GM21529 (cell line): ENCODE measurements at regions not wholly inside any gene's neighbourhood (a gene's known extent, or its start where the extent isn't known, plus 50 kb on each side); places are given as distances from the start of the nearest gene placed in this dataset.
"Not testable (repeated sequence)": the region's sequence is repeated elsewhere in the genome, so short reads cannot be mapped to it uniquely, and the experiment has no call there.

Source experiments
- ATAC-seq: cut with Tn5 transposase; IDR thresholded peaks from one replicate; pipeline ENCODE4 v1.9.1; 2021; ENCODE audit not compliant: unreplicated experiment

DNA sequence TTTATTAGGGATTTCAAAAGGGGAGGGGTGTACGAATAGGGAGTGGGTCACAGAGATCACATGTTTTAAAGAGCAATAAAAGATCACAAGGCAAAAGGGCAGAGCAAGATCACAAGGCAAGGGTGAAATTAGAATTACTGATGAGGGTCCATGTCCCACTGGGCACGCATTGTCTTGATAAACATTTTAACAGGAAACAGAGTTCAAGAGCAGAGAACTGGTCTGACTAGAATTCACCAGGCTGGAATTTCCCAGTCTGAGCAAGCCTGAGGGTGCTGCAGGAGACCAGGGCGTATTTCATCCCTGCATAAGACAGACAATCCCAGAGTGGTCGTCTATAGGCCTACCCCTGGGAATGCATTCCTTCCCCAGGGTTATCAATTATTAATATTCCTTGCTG, 844.7 kb downstream of the PLOD2 start:
- ATAC-seq = not testable (repeated sequence)

DNA sequence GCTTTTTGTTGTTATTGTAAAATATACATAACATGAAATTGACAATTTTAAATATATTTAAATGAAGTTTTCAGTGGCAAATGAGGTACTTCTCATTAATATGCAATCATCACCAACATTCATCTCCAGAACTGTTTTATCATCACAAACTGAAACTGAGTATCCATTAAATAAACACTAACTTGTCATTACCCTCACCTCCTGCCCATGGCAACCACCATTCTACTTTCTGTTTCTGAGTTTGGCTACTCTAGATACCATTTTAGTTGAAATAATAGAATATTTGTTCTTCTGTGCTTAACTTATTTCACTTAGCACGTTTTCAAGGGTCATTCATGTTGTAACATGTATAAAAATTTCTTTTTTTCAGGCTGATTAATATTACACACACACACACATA, 834.3 kb downstream of the PLOD2 start:
- ATAC-seq = no peak

- ATAC-seq = not testable (repeated sequence)
Measured at GRCh38 chr3:145333427-145333826, 827.6 kb downstream of the PLOD2 start.

DNA sequence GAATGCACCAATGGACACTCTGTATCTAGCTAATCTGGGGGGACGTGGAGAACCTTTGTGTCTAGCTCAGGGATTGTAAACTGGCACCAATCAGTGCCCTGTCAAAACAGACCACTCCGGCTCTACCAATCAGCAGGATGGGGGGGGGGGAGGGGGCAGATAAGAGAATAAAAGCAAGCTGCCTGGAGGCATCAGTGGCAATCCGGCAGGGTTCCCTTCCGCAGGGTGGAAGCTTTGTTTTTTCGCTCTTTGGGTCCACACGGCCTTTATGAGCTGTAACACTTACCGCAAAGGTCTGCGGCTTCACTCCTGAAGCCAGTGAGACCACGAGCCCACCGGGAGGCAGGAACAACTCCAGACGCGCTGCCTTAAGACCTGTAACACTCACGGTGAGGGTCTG, 827.1 kb downstream of the PLOD2 start:
- no peak for ATAC-seq

- no peak for ATAC-seq
Measured at GRCh38 chr3:145355206-145355605, 805.8 kb downstream of the PLOD2 start.

GRCh38 chr3:145357453-145357852, 803.5 kb downstream of the PLOD2 start:
- ATAC-seq = no peak

DNA sequence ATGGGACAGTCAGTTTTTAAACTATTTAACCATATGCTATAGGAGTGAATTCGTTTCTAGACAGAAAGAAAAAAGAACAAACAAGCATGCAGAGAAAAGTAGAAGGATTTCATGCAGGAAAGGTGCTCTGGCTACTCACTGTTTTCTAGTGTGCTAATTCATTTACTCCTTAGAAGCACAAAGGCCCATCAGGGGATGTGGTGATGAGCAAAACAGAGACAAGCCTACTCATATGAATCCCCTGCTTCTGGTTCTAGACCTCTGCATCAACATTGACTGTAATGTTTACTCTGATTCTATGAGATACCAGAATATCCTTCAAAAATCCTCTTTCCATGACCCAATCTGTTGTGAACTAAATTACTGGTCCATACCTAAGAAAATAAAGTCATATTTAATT, 801.9 kb downstream of the PLOD2 start:
- no peak for ATAC-seq

- ATAC-seq = no peak
Measured at GRCh38 chr3:145368748-145369147, 792.2 kb downstream of the PLOD2 start.

- no peak for ATAC-seq
Measured at GRCh38 chr3:145370870-145371269, 790.1 kb downstream of the PLOD2 start.

DNA sequence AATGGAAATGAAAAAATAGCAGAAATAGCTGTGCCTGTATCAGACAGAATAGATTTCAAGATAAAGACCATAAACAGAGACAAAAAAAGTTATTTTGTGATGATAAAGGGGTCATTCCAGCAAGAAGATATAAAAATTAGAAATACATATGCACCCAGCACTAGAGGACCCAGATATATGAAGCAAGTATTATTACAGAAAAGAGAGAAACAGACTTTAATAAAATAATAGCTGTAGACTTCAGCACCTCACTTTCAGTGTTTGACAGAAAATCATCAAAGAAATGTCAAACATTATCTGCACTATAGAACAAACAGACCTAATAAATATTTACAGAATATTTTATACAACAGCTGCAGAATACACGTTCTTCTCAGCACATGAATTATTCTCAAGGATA, 783.7 kb downstream of the PLOD2 start:
- ATAC-seq = no peak

DNA sequence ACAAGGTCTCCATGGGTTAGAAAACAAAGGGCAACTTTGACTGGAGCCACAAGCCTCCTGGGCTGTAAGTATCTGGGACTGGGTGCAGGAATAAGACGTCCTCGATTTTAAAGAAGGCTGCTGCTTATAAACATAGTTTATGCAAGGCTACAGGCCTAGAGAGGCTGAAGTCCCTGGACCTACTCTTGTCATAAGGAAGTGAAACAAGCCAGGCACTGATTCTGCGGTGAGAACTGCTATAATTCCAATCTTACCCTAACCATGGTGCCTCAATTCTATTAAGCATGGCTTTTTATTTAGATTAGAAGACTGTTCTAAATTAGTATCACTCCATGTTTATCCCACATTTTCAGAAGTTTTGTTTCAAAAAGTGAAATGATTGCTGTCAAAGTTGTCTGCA, 777.6 kb downstream of the PLOD2 start:
- ATAC-seq = no peak

DNA sequence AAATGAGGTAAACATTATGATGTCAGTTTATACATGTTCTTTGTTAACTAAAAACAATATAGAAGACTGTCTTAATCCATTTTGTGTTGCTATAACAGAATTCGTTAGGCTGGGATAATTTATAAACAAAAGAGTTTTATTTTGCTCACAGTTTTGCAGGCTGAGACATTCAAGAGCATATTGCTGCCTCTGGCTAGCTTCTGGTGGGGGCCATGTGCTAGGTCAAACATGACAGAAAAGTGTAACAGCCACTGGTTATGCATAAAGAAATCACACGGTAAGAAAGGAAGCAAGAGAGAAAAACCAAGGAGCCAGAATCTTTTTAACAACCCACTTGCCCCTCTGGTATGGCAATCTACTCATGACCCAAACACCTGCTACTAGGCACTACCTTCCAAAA, 776.7 kb downstream of the PLOD2 start:
- no peak for ATAC-seq

DNA sequence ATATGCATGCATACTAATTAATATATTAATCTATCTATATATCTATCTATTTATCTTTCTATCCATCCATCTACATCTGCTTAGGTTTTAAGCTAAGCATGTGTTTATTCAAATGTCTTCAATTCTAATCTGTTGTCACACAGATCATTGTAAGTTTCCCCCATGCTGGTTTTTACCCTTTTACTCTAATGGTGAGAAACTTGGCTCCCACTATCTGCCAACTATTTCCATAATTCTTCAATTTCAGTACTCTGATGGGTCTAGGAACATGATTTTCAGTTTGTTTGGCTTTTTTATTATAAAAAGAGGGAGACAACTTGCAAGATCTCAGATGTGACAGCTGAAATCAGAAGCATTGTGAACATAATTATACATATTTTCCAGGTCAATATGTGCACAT, 773.8 kb downstream of the PLOD2 start:
- no peak for ATAC-seq

- ATAC-seq = no peak
Measured at GRCh38 chr3:145395421-145395820, 765.6 kb downstream of the PLOD2 start.

DNA sequence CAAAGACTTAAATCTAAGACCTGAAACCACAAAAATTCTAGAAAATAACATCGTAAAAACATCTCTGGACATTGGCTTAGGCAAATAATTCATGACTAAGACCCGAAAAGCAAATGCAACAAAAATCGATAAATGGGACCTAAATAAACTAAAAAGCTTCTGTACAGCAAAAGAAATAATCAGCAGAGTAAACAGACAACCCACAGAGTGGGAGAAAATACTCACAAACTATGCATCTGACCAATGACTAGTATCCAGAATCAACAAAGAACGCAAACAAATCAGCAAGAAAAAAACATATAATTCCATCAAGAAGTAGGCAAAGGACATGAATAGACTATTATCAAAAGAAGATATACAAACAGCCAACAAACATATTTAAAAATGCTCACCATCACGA, 749.4 kb downstream of the PLOD2 start:
- no peak for ATAC-seq

DNA sequence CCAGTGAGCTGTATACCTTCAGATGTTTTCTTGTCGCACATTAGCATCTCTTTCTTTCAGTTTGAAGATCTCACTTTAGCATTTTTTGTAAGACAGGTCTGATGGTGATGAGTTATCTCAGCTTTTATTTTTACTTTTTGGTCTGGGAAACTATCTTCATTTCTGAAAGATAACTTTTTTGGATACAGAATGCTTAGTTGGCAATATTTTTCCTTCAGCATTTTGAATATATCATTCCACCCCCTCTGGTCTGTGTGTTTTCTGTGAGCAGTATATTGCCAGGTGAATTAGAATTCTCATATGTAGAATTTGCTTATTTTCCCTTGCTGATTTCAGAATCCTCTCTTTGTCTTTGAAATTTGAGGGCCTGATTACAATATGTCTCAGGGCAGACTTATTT, 743.3 kb downstream of the PLOD2 start:
- no peak for ATAC-seq

GRCh38 chr3:145422556-145422955, 738.4 kb downstream of the PLOD2 start:
- ATAC-seq = no peak

DNA sequence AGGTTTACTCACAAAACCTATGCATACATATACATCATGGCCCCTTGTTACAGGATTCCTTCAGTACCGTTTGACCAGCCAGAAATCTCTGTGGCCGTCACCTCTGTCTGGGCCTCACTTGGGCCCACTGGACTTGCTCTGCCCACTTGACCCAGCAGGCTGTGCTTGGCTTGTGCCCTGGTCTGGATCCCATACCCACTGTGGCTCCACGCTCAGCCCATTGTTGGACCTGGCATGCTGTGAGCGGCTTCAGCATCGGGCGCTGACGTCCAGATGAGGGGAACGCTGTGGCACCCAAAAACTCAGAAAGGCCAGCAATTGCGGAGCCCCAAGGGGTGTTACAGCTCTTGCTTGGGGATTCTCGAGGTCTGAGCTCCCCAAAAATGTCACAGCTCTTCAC, 733.6 kb downstream of the PLOD2 start:
- ATAC-seq = no peak

GRCh38 chr3:145429546-145429945, 731.4 kb downstream of the PLOD2 start:
- no peak for ATAC-seq

DNA sequence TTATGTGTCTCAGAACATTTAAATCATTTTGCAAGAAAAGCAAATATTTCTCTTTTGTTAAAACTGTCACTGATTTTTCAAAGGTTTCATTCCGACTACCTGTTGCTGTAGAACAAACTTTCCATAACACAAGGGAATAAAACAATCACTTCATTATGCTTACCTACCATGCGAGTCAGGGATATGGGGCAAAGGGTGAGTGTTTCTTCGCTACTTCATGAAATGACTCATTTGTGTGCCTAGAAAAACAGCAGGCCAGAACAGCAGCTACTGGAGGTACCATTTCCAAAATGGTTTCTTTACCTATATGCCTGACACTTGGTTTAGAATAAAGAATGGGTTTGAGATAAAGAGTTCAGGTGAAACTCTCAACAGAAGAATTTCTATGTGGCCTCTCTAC, 712.5 kb downstream of the PLOD2 start:
- ATAC-seq = no peak

GRCh38 chr3:145450018-145450682, 710.8 kb downstream of the PLOD2 start:
- no peak for ATAC-seq

DNA sequence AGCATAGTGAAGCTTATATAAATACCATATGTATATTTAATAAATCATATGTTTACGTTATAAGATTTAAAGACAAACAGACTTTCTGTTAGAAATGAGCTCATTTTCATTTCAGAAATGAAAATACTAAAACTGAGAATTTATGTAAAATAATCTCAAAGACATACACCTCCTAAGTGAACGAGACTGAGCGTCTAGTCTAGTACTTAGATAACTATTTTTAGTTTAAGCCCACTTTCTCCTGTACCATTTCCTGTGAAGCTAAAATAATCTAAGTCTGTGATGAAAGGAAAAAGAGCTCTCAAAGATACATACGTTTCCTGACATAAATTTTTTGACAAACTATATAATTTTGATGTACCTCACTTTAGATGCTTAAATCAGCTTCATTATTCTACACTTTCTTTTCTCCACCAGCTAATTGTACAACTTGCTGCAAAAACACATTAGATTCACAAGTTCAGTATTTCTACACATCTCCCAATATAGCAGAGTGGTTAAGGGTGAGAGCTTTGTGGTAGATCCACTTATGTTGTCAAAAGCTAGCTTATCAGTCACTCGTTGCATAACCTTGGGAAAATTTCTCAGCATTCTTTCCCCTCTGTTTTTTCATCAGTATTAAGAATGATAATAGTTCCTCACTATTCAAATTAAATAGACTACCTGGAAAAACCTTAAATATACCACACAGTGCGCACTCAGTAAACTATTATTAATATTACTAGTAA, 703.0 kb downstream of the PLOD2 start:
- ATAC-seq = no peak

DNA sequence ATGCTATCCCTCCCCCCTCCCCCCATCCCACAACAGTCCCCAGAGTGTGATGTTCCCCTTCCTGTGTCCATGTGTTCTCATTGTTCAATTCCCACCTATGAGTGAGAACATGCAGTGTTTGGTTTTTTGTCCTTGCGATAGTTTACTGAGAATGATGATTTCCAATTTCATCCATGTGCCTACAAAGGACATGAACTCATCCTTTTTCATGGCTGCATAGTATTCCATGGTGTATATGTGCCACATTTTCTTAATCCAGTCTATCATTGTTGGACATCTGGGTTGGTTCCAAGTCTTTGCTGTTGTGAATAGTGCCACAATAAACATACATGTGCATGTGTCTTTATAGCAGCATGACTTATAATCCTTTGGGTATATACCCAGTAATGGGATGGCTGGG, 701.3 kb downstream of the PLOD2 start:
- ATAC-seq = not testable (repeated sequence)
